ENCODE measurements at regions not wholly inside any gene's neighbourhood (a gene's known extent, or its start where the extent isn't known, plus 50 kb on each side); places are given as distances from the start of the nearest gene placed in this dataset.

GRCh38 chr6:43953794-43954310, 173.4 kb downstream of the MRPL14 start:
- CTCF ChIA-PET, result interaction anchor here (0.6 to 3.1 kb wide), 18 partner anchors 13 to 1530 kb away, joined by 3 to 26 read pairs (median 4); partner anchors contain the start of gene VEGFA
- in situ Hi-C loops (cut with MboI) (no loop called here), intact Hi-C loops (cut with micrococcal nuclease; ENCODE audit: unreplicated experiment) (loop anchor here (2.0 to 5.0 kb wide), 2 partner anchors 47 to 182 kb away; partner anchors contain the start of gene VEGFA)
- Histone ChIP-seq H4K20me1 (ENCODE audit: control insufficient read depth, insufficient read depth) (no peaks in the 10 kb centered on the region), H3K36me3 (ENCODE audit: control insufficient read depth in 2 of 2, insufficient read depth in 2 of 2, low read length in 1 of 2) (no peaks in the 10 kb centered on the region), H3K4me2 (ENCODE audit: control insufficient read depth, insufficient read depth) (no peak overlapping the region), H3K9me3 (replicated peaks; ENCODE audit: control insufficient read depth, insufficient read depth, low read length) (peaks cover 4% of the 10 kb centered on the region), H3K4me1 (ENCODE audit: control insufficient read depth, insufficient read depth, low read length) (no peaks in the 10 kb centered on the region), H3K27me3 (replicated peaks in 1 of 2; ENCODE audit: control insufficient read depth in 2 of 2, insufficient read depth in 2 of 2, low read length in 1 of 2) (no peaks in the 10 kb centered on the region), H3K4me3 (no peak overlapping the region), H3K27ac (ENCODE audit: control insufficient read depth, insufficient read depth) (no peak overlapping the region), H3K9ac (ENCODE audit: control insufficient read depth, insufficient read depth, low read length) (no peak overlapping the region), H2AFZ (ENCODE audit: control insufficient read depth, low read depth, low read length) (no peak overlapping the region), H3K79me2 (ENCODE audit: control insufficient read depth, insufficient read depth, low read length) (no peaks in the 10 kb centered on the region)
- BruUV-seq (replicated peaks), result no TSS peak
- DNase-seq (ENCODE audit: low read depth, low spot score), result no peak
- 47% methylated on average over 8 of the region's 8 CpGs for WGBS (ENCODE audit: insufficient coverage, insufficient replicate concordance, low lambda C conversion rate, missing lambda C conversion rate)
- peak; percentile 62 for ATAC-seq
- TF ChIP-seq NR2F1 (conservative IDR thresholded peaks at IDR 0.05) (peak; percentile 60), BHLHE40 (IDR thresholded peaks at IDR 0.05; ENCODE audit: borderline replicate concordance in 1 of 2, low read depth in 2 of 2, low read length in 1 of 2) (peak in 1 of 2 experiments; percentile 64; a peak in 2 of 4 replicates), CTCF (IDR thresholded peaks at IDR 0.05 in 2 of 3, conservative IDR thresholded peaks at IDR 0.05 in 1 of 3; ENCODE audit: control insufficient read depth in 2 of 3, extremely low read depth in 1 of 3, insufficient read depth in 1 of 3, low read depth in 3 of 3, low read length in 3 of 3) (peak in 2 of 3 experiments; percentile 29 to 30; a peak in 2 of 6 replicates), STAT1 (conservative IDR thresholded peaks at IDR 0.05) (no peak), TBL1XR1 (IDR thresholded peaks at IDR 0.05; ENCODE audit: low read depth, low read length) (no peak)
- POLR2A ChIA-PET, result interaction anchor here (0.7 to 1.0 kb wide), 3 partner anchors 29 to 108 kb away, joined by 3 read pairs; no protein-coding TSS in a partner anchor
- RAD21 ChIA-PET (ENCODE audit: unreplicated experiment), result interaction anchor here (0.8 to 2.1 kb wide), 11 partner anchors 17 to 229 kb away, joined by 3 to 11 read pairs (median 3); partner anchors contain the start of gene VEGFA
- SMC1A ChIA-PET (ENCODE audit: uncharacterized antibody, unreplicated experiment), result interaction anchor here (0.6 to 2.6 kb wide), 9 partner anchors 13 to 220 kb away, joined by 3 to 8 read pairs (median 3); partner anchors contain the start of gene VEGFA
- no peak for FAIRE-seq
